Fibroblast of lung (primary cell): ENCODE measurements at regions not wholly inside any gene's neighbourhood (a gene's known extent, or its start where the extent isn't known, plus 50 kb on each side); places are given as distances from the start of the nearest gene placed in this dataset.

Experiments used
- CTCF ChIP-seq, 2 donors: IDR thresholded peaks in 1 of 2; conservative IDR thresholded peaks in 1 of 2; 1 replicate in 1 of 2; 2 replicates in 1 of 2; pipeline ENCODE4 v1.5.1; 2011 to 2012; ENCODE audit warnings: low read length in 2 of 2, control low read depth in 1 of 2, inconsistent platforms in 1 of 2, low read depth in 1 of 2, mild to moderate bottlenecking in 1 of 2
- EZH2 ChIP-seq: IDR thresholded peaks from 2 replicates; pipeline ENCODE4 v1.5.1; 2012; ENCODE audit warnings: low read length, control low read depth, mild to moderate bottlenecking; ENCODE audit errors: missing control alignments

GRCh38 chr4:117811731-117812130, 222.6 kb upstream of the NDST3 start:
- no peak for TF ChIP-seq CTCF (conservative IDR thresholded peaks at IDR 0.05 in 1 of 2, IDR thresholded peaks at IDR 0.05 in 1 of 2; ENCODE audit: low read depth in 1 of 2, low read length in 2 of 2)
- no peak for TF ChIP-seq EZH2
